ENCODE measurements at regions not wholly inside any gene's neighbourhood (a gene's known extent, or its start where the extent isn't known, plus 50 kb on each side); places are given as distances from the start of the nearest gene placed in this dataset.

- Mint-ChIP-seq H3K9me3 (peaks cover 3% of the 10 kb centered on the region), H3K27me3 (no peaks in the 10 kb centered on the region), H3K27ac (peak overlapping the region; percentile 97), H3K36me3 (ENCODE audit: low read depth) (no peaks in the 10 kb centered on the region), H3K4me3 (peak overlapping the region; percentile 53), H3K4me1 (ENCODE audit: low read depth) (peaks cover 45% of the 10 kb centered on the region)
- ATAC-seq = peak; percentile 61
- intact Hi-C loops (cut with micrococcal nuclease) = no loop called here
- ChIA-PET POLR2A (interaction anchor here (0.6 to 2.9 kb wide), 8 partner anchors 11 to 221 kb away, joined by 3 to 22 read pairs (median 3); partner anchors contain the start of gene KLHL7), CTCF (interaction anchor here (1.1 to 2.4 kb wide), 5 partner anchors 25 to 324 kb away, joined by 3 to 7 read pairs (median 4); no protein-coding TSS in a partner anchor)
- DNase-seq = peak; percentile 36
- no peak for TF ChIP-seq CTCF (IDR thresholded peaks at IDR 0.05)
Observed at GRCh38 chr7:22884911-22885788, 62.5 kb upstream of the TOMM7 start.

GRCh38 chr7:22882106-22882505, 59.5 kb upstream of the TOMM7 start:
- ChIA-PET POLR2A (interaction anchor here (1.0 kb wide), 1 partner anchor 9 kb away, joined by 4 read pairs; no protein-coding TSS in a partner anchor), CTCF (no interaction called here)
- no peak for TF ChIP-seq CTCF (IDR thresholded peaks at IDR 0.05)
- H3K4me3 Mint-ChIP-seq = no peak overlapping the region
- H3K36me3 Mint-ChIP-seq (ENCODE audit: low read depth) = no peaks in the 10 kb centered on the region
- H3K9me3 Mint-ChIP-seq = peaks cover 3% of the 10 kb centered on the region
- no peaks in the 10 kb centered on the region for H3K27me3 Mint-ChIP-seq
- no peak for ATAC-seq
- intact Hi-C loops (cut with micrococcal nuclease) = no loop called here
- H3K4me1 Mint-ChIP-seq (ENCODE audit: low read depth) = peaks cover 45% of the 10 kb centered on the region
- DNase-seq = no peak
- H3K27ac Mint-ChIP-seq = peak overlapping the region; percentile 37

- ChIA-PET CTCF (interaction anchor here (4.7 kb wide), 1 partner anchor 175 kb away, joined by 20 read pairs; no protein-coding TSS in a partner anchor), POLR2A (interaction anchor here (0.7 kb wide), 1 partner anchor 24 kb away, joined by 3 read pairs; no protein-coding TSS in a partner anchor)
- no peak for DNase-seq
- H3K9me3 Mint-ChIP-seq = peaks cover 3% of the 10 kb centered on the region
- ATAC-seq = no peak
- H3K4me1 Mint-ChIP-seq (ENCODE audit: low read depth) = peaks cover 31% of the 10 kb centered on the region
- H3K4me3 Mint-ChIP-seq = no peak overlapping the region
- no peak overlapping the region for H3K27ac Mint-ChIP-seq
- TF ChIP-seq CTCF (IDR thresholded peaks at IDR 0.05) = no peak
- intact Hi-C loops (cut with micrococcal nuclease) = no loop called here
- no peaks in the 10 kb centered on the region for H3K36me3 Mint-ChIP-seq (ENCODE audit: low read depth)
- no peaks in the 10 kb centered on the region for H3K27me3 Mint-ChIP-seq
Observed at GRCh38 chr7:22879709-22880306, 57.2 kb upstream of the TOMM7 start.

GRCh38 chr7:22879280-22879679, 56.6 kb upstream of the TOMM7 start:
- H3K4me1 Mint-ChIP-seq (ENCODE audit: low read depth) = peaks cover 26% of the 10 kb centered on the region

More at GRCh38 chr7:22879280-22879679, 56.6 kb upstream of the TOMM7 start:
- Mint-ChIP-seq H3K27me3 (no peaks in the 10 kb centered on the region), H3K9me3 (no peaks in the 10 kb centered on the region), H3K36me3 (ENCODE audit: low read depth) (no peaks in the 10 kb centered on the region), H3K4me3 (no peak overlapping the region), H3K27ac (no peak overlapping the region)
- DNase-seq (no peak), ATAC-seq (no peak)
- no peak for TF ChIP-seq CTCF (IDR thresholded peaks at IDR 0.05)
- ChIA-PET POLR2A (interaction anchor here (0.7 kb wide), 1 partner anchor 24 kb away, joined by 3 read pairs; no protein-coding TSS in a partner anchor), CTCF (interaction anchor here (4.7 kb wide), 1 partner anchor 176 kb away, joined by 20 read pairs; no protein-coding TSS in a partner anchor)
- intact Hi-C loops (cut with micrococcal nuclease) = no loop called here
